ENCODE measurements at regions not wholly inside any gene's neighbourhood (a gene's known extent, or its start where the extent isn't known, plus 50 kb on each side); places are given as distances from the start of the nearest gene placed in this dataset.

DNA sequence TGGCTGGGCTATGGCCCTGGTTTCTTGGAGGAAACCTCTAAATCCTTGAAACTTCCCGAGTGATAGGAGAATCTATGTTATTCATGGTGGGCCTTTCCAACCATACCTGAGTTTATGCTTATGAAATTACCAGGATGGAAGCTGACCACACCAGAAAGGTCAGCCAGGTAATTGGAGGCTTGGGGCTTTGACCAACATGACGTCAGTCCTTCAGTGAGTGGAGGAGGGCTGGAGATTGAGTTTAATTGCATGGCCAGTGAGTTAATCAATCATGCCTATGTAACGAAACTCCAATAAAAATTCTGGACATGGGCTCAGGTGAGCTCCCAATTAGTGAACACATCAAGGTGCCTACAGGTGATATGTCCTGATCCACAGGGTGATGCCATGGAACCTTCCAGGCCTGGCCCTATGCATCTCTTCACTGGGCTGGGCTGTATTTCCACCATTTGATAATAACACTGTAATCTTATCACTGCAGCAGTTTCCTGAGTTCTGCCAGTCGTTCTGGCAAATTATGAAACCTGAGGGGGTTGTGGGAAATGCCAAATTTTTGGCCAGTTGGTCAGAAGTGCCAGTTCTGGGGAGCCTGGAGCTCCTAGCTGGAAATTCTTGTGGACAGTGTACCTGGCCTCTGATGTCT lies 106.5 kb downstream of the CDH26 start:
- no peak overlapping the region for H3K4me3 Mint-ChIP-seq

DNA sequence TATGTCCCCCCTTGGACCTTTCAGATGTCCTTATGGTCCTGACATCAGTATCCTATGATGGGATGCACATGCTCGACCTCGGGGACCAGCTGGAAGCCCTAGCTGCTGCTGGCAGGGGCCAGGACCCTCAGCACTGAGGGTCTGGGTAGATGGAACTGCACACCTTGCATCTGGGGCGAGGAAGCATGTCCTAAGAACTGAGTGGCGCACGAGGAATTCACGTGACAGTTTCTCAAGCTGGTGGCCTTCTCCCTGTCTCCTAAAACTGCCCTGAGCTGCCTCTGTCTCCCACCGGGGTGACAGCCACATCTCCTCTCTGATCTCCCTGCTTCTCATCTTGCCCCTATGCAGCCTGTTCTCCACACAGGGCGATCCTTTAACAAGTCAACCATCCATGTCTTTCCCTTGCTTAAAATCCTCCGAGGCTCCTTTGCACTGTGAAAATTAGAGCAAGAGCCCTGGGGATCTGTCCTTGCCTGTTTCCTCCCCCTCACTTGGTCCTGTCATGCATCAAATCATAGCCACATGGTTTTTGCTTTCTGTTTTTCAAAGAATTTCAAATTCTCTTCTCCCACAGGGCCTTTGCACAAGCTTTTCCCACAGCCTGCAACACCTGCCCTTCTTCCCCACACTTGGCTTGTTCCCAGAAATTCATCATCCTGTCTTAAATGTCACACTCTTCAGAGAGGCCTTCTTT lies 107.7 kb downstream of the CDH26 start:
- Histone ChIP-seq H2AFZ (replicated peaks) (no peak overlapping the region), H3K9me3 (ENCODE audit: low read depth) (no peaks in the 10 kb centered on the region), H3K4me3 (no peak overlapping the region), H3K36me3 (no peaks in the 10 kb centered on the region), H4K20me1 (ENCODE audit: low read depth) (no peaks in the 10 kb centered on the region), H3K4me1 (no peaks in the 10 kb centered on the region), H3K79me2 (ENCODE audit: low read depth) (no peaks in the 10 kb centered on the region), H3F3A (ENCODE audit: low read depth) (no peaks in the 10 kb centered on the region), H3K4me2 (no peak overlapping the region), H3K27ac (no peak overlapping the region), H3K27me3 (no peaks in the 10 kb centered on the region), H3K9ac (no peak overlapping the region)
- Mint-ChIP-seq H3K9me3 (no peaks in the 10 kb centered on the region), H3K4me1 (peaks cover 21% of the 10 kb centered on the region), H3K27ac (no peak overlapping the region), H3K4me3 (no peak overlapping the region), H3K36me3 (peaks cover 2% of the 10 kb centered on the region), H3K27me3 (ENCODE audit: insufficient read depth, low read depth) (peaks cover 19% of the 10 kb centered on the region)
- TF ChIP-seq EZH2 (IDR thresholded peaks at IDR 0.05) (no peak), EZH2phosphoT487 (IDR thresholded peaks at IDR 0.05) (no peak)
- TF ChIP-seq, protein P1, sequence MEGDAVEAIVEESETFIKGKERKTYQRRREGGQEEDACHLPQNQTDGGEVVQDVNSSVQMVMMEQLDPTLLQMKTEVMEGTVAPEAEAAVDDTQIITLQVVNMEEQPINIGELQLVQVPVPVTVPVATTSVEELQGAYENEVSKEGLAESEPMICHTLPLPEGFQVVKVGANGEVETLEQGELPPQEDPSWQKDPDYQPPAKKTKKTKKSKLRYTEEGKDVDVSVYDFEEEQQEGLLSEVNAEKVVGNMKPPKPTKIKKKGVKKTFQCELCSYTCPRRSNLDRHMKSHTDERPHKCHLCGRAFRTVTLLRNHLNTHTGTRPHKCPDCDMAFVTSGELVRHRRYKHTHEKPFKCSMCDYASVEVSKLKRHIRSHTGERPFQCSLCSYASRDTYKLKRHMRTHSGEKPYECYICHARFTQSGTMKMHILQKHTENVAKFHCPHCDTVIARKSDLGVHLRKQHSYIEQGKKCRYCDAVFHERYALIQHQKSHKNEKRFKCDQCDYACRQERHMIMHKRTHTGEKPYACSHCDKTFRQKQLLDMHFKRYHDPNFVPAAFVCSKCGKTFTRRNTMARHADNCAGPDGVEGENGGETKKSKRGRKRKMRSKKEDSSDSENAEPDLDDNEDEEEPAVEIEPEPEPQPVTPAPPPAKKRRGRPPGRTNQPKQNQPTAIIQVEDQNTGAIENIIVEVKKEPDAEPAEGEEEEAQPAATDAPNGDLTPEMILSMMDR (IDR thresholded peaks at IDR 0.05) = no peak
- no peak for DNase-seq (ENCODE audit: low spot score)

More for the DNA sequence above, 106.5 kb downstream of the CDH26 start:
- no peak overlapping the region for H2AFZ ChIP-seq (replicated peaks)
- DNase-seq (ENCODE audit: low spot score) = no peak
- H3K27me3 ChIP-seq = no peaks in the 10 kb centered on the region
- H3K4me3 ChIP-seq = no peak overlapping the region
- H3K9ac ChIP-seq = no peak overlapping the region
- peaks cover 23% of the 10 kb centered on the region for H3K27me3 Mint-ChIP-seq (ENCODE audit: insufficient read depth, low read depth)
- no peaks in the 10 kb centered on the region for H3K9me3 Mint-ChIP-seq
- no peaks in the 10 kb centered on the region for H4K20me1 ChIP-seq (ENCODE audit: low read depth)
- H3K27ac ChIP-seq = no peak overlapping the region
- peaks cover 2% of the 10 kb centered on the region for H3K36me3 Mint-ChIP-seq
- H3K36me3 ChIP-seq = no peaks in the 10 kb centered on the region
- no peaks in the 10 kb centered on the region for H3K9me3 ChIP-seq (ENCODE audit: low read depth)
- H3K4me2 ChIP-seq = no peak overlapping the region
- no peaks in the 10 kb centered on the region for H3K4me1 ChIP-seq
- no peak overlapping the region for H3K27ac Mint-ChIP-seq
- no peaks in the 10 kb centered on the region for H3K79me2 ChIP-seq (ENCODE audit: low read depth)
- H3F3A ChIP-seq (ENCODE audit: low read depth) = no peaks in the 10 kb centered on the region
- TF ChIP-seq EZH2phosphoT487 (IDR thresholded peaks at IDR 0.05) (no peak), EZH2 (IDR thresholded peaks at IDR 0.05) (no peak)
- TF ChIP-seq, protein P1 (IDR thresholded peaks at IDR 0.05) = no peak
- H3K4me1 Mint-ChIP-seq = peaks cover 18% of the 10 kb centered on the region

DNA sequence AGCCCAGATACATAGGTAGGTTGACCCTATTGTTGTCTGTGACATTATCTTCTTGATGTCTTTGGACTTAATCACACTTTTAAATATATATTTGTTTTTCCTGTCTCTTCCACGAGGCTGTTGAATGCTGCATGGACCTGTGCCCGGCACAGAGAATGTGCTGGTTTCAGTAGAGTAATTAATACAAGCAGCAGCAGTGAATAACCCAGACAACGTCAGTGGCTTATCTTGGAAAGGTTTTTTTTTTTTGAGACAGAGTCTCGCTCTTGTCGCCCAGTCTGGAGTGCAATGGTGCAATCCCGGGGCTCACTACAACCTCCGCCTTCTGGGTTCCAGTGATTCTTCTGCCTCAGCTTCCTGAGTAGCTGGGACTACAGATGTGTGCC lies 108.2 kb downstream of the CDH26 start:
- DNase-seq (ENCODE audit: low spot score) = no peak
- H4K20me1 ChIP-seq (ENCODE audit: low read depth) = no peaks in the 10 kb centered on the region
- H3F3A ChIP-seq (ENCODE audit: low read depth) = no peaks in the 10 kb centered on the region
- no peak overlapping the region for H3K27ac ChIP-seq
- H2AFZ ChIP-seq (replicated peaks) = no peak overlapping the region
- no peaks in the 10 kb centered on the region for H3K4me1 ChIP-seq
- Mint-ChIP-seq H3K9me3 (no peaks in the 10 kb centered on the region), H3K4me1 (peaks cover 21% of the 10 kb centered on the region), H3K36me3 (peaks cover 2% of the 10 kb centered on the region), H3K4me3 (no peak overlapping the region), H3K27ac (no peak overlapping the region), H3K27me3 (ENCODE audit: insufficient read depth, low read depth) (peaks cover 16% of the 10 kb centered on the region)
- H3K4me2 ChIP-seq = no peak overlapping the region
- H3K9ac ChIP-seq = no peak overlapping the region
- H3K36me3 ChIP-seq = no peaks in the 10 kb centered on the region
- H3K4me3 ChIP-seq = no peak overlapping the region
- H3K9me3 ChIP-seq (ENCODE audit: low read depth) = no peaks in the 10 kb centered on the region
- H3K79me2 ChIP-seq (ENCODE audit: low read depth) = no peaks in the 10 kb centered on the region
- no peaks in the 10 kb centered on the region for H3K27me3 ChIP-seq
- TF ChIP-seq EZH2phosphoT487 (IDR thresholded peaks at IDR 0.05) (no peak), EZH2 (IDR thresholded peaks at IDR 0.05) (no peak)
- TF ChIP-seq, protein P1 (IDR thresholded peaks at IDR 0.05) = no peak
